ENCODE measurements at regions not wholly inside any gene's neighbourhood (a gene's known extent, or its start where the extent isn't known, plus 50 kb on each side); places are given as distances from the start of the nearest gene placed in this dataset.

GRCh38 chr15:93519599-93519998 lies 430.6 kb upstream of the RGMA start:
- H3K9me3 ChIP-seq (ENCODE audit: low read depth), result no peaks in the 10 kb centered on the region
- no peaks in the 10 kb centered on the region for H3K36me3 ChIP-seq (ENCODE audit: low read depth)
- no peaks in the 10 kb centered on the region for H3F3A ChIP-seq (ENCODE audit: insufficient read depth)
- H3K4me2 ChIP-seq (ENCODE audit: unreplicated experiment), result no peak overlapping the region
- DNase-seq, result no peak
- in situ Hi-C loops (cut with MboI), result no loop called here
- H3K27me3 ChIP-seq (replicated peaks; ENCODE audit: insufficient read depth), result no peaks in the 10 kb centered on the region
- H2AFZ ChIP-seq, result no peak overlapping the region
- TF ChIP-seq EZH2 (IDR thresholded peaks at IDR 0.05; ENCODE audit: insufficient read depth, poor library complexity, severe bottlenecking), result no peak
- TF ChIP-seq EZH2phosphoT487 (IDR thresholded peaks at IDR 0.05; ENCODE audit: insufficient read depth, low read depth), result no peak
- no peaks in the 10 kb centered on the region for H3K9me2 ChIP-seq (ENCODE audit: insufficient read depth)
- no peak overlapping the region for H3K9ac ChIP-seq
- no peak overlapping the region for H3K27ac ChIP-seq
- H4K20me1 ChIP-seq (ENCODE audit: insufficient read depth), result no peaks in the 10 kb centered on the region
- H3K79me2 ChIP-seq (ENCODE audit: insufficient read depth), result no peaks in the 10 kb centered on the region
- H3K4me1 ChIP-seq (ENCODE audit: insufficient read depth), result no peaks in the 10 kb centered on the region
- 60 to 61% methylated on average over 3 of the region's 3 CpGs for WGBS, 2 experiments (ENCODE audit: low coverage in 1 of 2, low lambda C conversion rate in 2 of 2, missing lambda C conversion rate in 2 of 2)
- H3K4me3 ChIP-seq, result no peak overlapping the region

- Histone ChIP-seq H3K27me3 (replicated peaks; ENCODE audit: insufficient read depth) (no peaks in the 10 kb centered on the region), H3K4me3 (no peak overlapping the region), H3F3A (ENCODE audit: insufficient read depth) (no peaks in the 10 kb centered on the region), H2AFZ (no peak overlapping the region), H3K4me1 (ENCODE audit: insufficient read depth) (no peaks in the 10 kb centered on the region), H3K9ac (no peak overlapping the region), H3K9me3 (ENCODE audit: low read depth) (no peaks in the 10 kb centered on the region), H3K36me3 (ENCODE audit: low read depth) (no peaks in the 10 kb centered on the region), H3K79me2 (ENCODE audit: insufficient read depth) (no peaks in the 10 kb centered on the region), H3K4me2 (ENCODE audit: unreplicated experiment) (no peak overlapping the region), H3K9me2 (ENCODE audit: insufficient read depth) (no peaks in the 10 kb centered on the region), H3K27ac (no peak overlapping the region), H4K20me1 (ENCODE audit: insufficient read depth) (no peaks in the 10 kb centered on the region)
- DNase-seq, result no peak
- WGBS, 2 experiments (ENCODE audit: low coverage in 1 of 2, low lambda C conversion rate in 2 of 2, missing lambda C conversion rate in 2 of 2), result 68 to 71% methylated on average over 3 of the region's 3 CpGs
- TF ChIP-seq EZH2phosphoT487 (IDR thresholded peaks at IDR 0.05; ENCODE audit: insufficient read depth, low read depth) (no peak), EZH2 (IDR thresholded peaks at IDR 0.05; ENCODE audit: insufficient read depth, poor library complexity, severe bottlenecking) (no peak)
- in situ Hi-C loops (cut with MboI), result no loop called here
These were observed 428.2 kb upstream of the RGMA start for GRCh38 chr15:93517176-93517575.

GRCh38 chr15:93515256-93516051 lies 426.4 kb upstream of the RGMA start:
- no peak for DNase-seq
- Histone ChIP-seq H3K9me2 (ENCODE audit: insufficient read depth) (no peaks in the 10 kb centered on the region), H3K79me2 (ENCODE audit: insufficient read depth) (no peaks in the 10 kb centered on the region), H3K27ac (no peak overlapping the region), H2AFZ (no peak overlapping the region), H3K4me1 (ENCODE audit: insufficient read depth) (no peaks in the 10 kb centered on the region), H3K4me3 (no peak overlapping the region), H3K9me3 (ENCODE audit: low read depth) (no peaks in the 10 kb centered on the region), H3F3A (ENCODE audit: insufficient read depth) (no peaks in the 10 kb centered on the region), H4K20me1 (ENCODE audit: insufficient read depth) (no peaks in the 10 kb centered on the region), H3K9ac (no peak overlapping the region), H3K27me3 (replicated peaks; ENCODE audit: insufficient read depth) (no peaks in the 10 kb centered on the region), H3K4me2 (ENCODE audit: unreplicated experiment) (no peak overlapping the region), H3K36me3 (ENCODE audit: low read depth) (no peaks in the 10 kb centered on the region)
- TF ChIP-seq EZH2 (IDR thresholded peaks at IDR 0.05; ENCODE audit: insufficient read depth, poor library complexity, severe bottlenecking), result no peak
- TF ChIP-seq EZH2phosphoT487 (IDR thresholded peaks at IDR 0.05; ENCODE audit: insufficient read depth, low read depth), result no peak
- in situ Hi-C loops (cut with MboI), result no loop called here
- 4 to 6% methylated on average over 5 of the region's 5 CpGs for WGBS, 2 experiments (ENCODE audit: low coverage in 1 of 2, low lambda C conversion rate in 2 of 2, missing lambda C conversion rate in 2 of 2)

GRCh38 chr15:93506646-93507045 lies 417.6 kb upstream of the RGMA start:
- Histone ChIP-seq H4K20me1 (ENCODE audit: insufficient read depth) (no peaks in the 10 kb centered on the region), H2AFZ (no peak overlapping the region), H3K9me2 (ENCODE audit: insufficient read depth) (no peaks in the 10 kb centered on the region), H3K27ac (no peak overlapping the region), H3F3A (ENCODE audit: insufficient read depth) (no peaks in the 10 kb centered on the region), H3K9me3 (ENCODE audit: low read depth) (no peaks in the 10 kb centered on the region), H3K27me3 (replicated peaks; ENCODE audit: insufficient read depth) (no peaks in the 10 kb centered on the region), H3K9ac (no peak overlapping the region), H3K79me2 (ENCODE audit: insufficient read depth) (no peaks in the 10 kb centered on the region), H3K36me3 (ENCODE audit: low read depth) (no peaks in the 10 kb centered on the region), H3K4me1 (ENCODE audit: insufficient read depth) (no peaks in the 10 kb centered on the region), H3K4me2 (ENCODE audit: unreplicated experiment) (no peak overlapping the region), H3K4me3 (no peak overlapping the region)
- TF ChIP-seq EZH2phosphoT487 (IDR thresholded peaks at IDR 0.05; ENCODE audit: insufficient read depth, low read depth), result no peak
- TF ChIP-seq EZH2 (IDR thresholded peaks at IDR 0.05; ENCODE audit: insufficient read depth, poor library complexity, severe bottlenecking), result no peak
- WGBS, 2 experiments (ENCODE audit: low coverage in 1 of 2, low lambda C conversion rate in 2 of 2, missing lambda C conversion rate in 2 of 2), result 41 to 61% methylated on average over 6 to 10 of the region's 11 CpGs
- in situ Hi-C loops (cut with MboI), result no loop called here
- DNase-seq, result no peak
